A673 (cell line): ENCODE measurements at regions not wholly inside any gene's neighbourhood (a gene's known extent, or its start where the extent isn't known, plus 50 kb on each side); places are given as distances from the start of the nearest gene placed in this dataset.

Experiments used
- CTCF ChIP-seq: fragments of 300-800, 200-600 bp; sonication (generic); conservative IDR thresholded peaks from 2 replicates; pipeline ENCODE4 v1.5.1; 2017; ENCODE audit warnings: low read depth, mild to moderate bottlenecking, antibody characterized with exemption, low read length, moderate library complexity, mixed read lengths
- EZH2 ChIP-seq: fragments of 200-600 bp; sonication (generic); IDR thresholded peaks from 2 replicates; pipeline ENCODE4 v1.6.1; 2017; ENCODE audit warnings: borderline replicate concordance, low read depth, mild to moderate bottlenecking, mixed read lengths, antibody characterized with exemption, low read length; ENCODE audit not compliant: poor library complexity, severe bottlenecking

GRCh38 chr11:42947405-42947804 lies 364.4 kb upstream of the API5 start:
- TF ChIP-seq CTCF = no peak
- no peak for TF ChIP-seq EZH2
